ENCODE measurements at regions not wholly inside any gene's neighbourhood (a gene's known extent, or its start where the extent isn't known, plus 50 kb on each side); places are given as distances from the start of the nearest gene placed in this dataset.

GRCh38 chr1:72435025-72435424 is 152.7 kb upstream of the NEGR1 start:
- Histone ChIP-seq H3K79me2 (ENCODE audit: insufficient read depth, low read length) (no peaks in the 10 kb centered on the region), H3K36me3 (replicated peaks in 1 of 2; ENCODE audit: control insufficient read depth in 1 of 2, insufficient read depth in 2 of 2, low read length in 2 of 2) (no peaks in the 10 kb centered on the region), H3K9me3 (replicated peaks in 1 of 2; ENCODE audit: control insufficient read depth in 1 of 2, insufficient read depth in 1 of 2, low read length in 2 of 2) (no peaks in the 10 kb centered on the region), H3K27ac (ENCODE audit: low read depth in 1 of 2, low read length in 2 of 2) (no peak overlapping the region), H2AFZ (ENCODE audit: insufficient read depth, low read depth, low read length, poor library complexity, severe bottlenecking) (no peak overlapping the region), H3K9ac (ENCODE audit: insufficient read depth, low read length, poor library complexity, severe bottlenecking) (no peak overlapping the region), H3K4me2 (replicated peaks; ENCODE audit: extremely low read depth, low read length, poor library complexity, severe bottlenecking) (no peak overlapping the region), H3K4me3 (replicated peaks in 1 of 3; ENCODE audit: low read depth in 2 of 3, low read length in 3 of 3) (no peak overlapping the region), H3K27me3 (ENCODE audit: control insufficient read depth in 2 of 2, insufficient read depth in 2 of 2, low read length in 2 of 2) (no peaks in the 10 kb centered on the region), H3K4me1 (ENCODE audit: control insufficient read depth in 1 of 2, insufficient read depth in 2 of 2, low read length in 2 of 2) (no peaks in the 10 kb centered on the region), H4K20me1 (ENCODE audit: insufficient read depth, low read length) (no peaks in the 10 kb centered on the region)
- Mint-ChIP-seq H3K4me3 (no peak overlapping the region), H3K27ac (no peak overlapping the region), H3K36me3 (no peaks in the 10 kb centered on the region), H3K4me1 (no peaks in the 10 kb centered on the region), H3K9me3 (peaks cover 0 to 2% (median 0%) of the 10 kb centered on the region in 7 donors), H3K27me3 (ENCODE audit: low read depth in 3 of 3) (no peaks in the 10 kb centered on the region)
- no peak for DNase-seq
- intact Hi-C loops (cut with micrococcal nuclease) = no loop called here
- no peak for TF ChIP-seq CTCF (IDR thresholded peaks at IDR 0.05)

GRCh38 chr1:72434070-72434469 is 151.7 kb upstream of the NEGR1 start:
- H3K4me3 Mint-ChIP-seq = no peak overlapping the region
- H3K9me3 ChIP-seq (replicated peaks in 1 of 2; ENCODE audit: control insufficient read depth in 1 of 2, insufficient read depth in 1 of 2, low read length in 2 of 2) = no peaks in the 10 kb centered on the region
- no peak for TF ChIP-seq CTCF (IDR thresholded peaks at IDR 0.05)

More at GRCh38 chr1:72434070-72434469, 151.7 kb upstream of the NEGR1 start:
- H2AFZ ChIP-seq (ENCODE audit: insufficient read depth, low read depth, low read length, poor library complexity, severe bottlenecking) = no peak overlapping the region
- no peaks in the 10 kb centered on the region for H4K20me1 ChIP-seq (ENCODE audit: insufficient read depth, low read length)
- no peak for DNase-seq
- H3K27ac ChIP-seq (ENCODE audit: low read depth in 1 of 2, low read length in 2 of 2) = no peak overlapping the region
- no peaks in the 10 kb centered on the region for H3K27me3 ChIP-seq (ENCODE audit: control insufficient read depth in 2 of 2, insufficient read depth in 2 of 2, low read length in 2 of 2)
- no peaks in the 10 kb centered on the region for H3K4me1 Mint-ChIP-seq
- no peak overlapping the region for H3K4me2 ChIP-seq (replicated peaks; ENCODE audit: extremely low read depth, low read length, poor library complexity, severe bottlenecking)
- no peaks in the 10 kb centered on the region for H3K36me3 ChIP-seq (replicated peaks in 1 of 2; ENCODE audit: control insufficient read depth in 1 of 2, insufficient read depth in 2 of 2, low read length in 2 of 2)
- H3K79me2 ChIP-seq (ENCODE audit: insufficient read depth, low read length) = no peaks in the 10 kb centered on the region
- peaks cover 0 to 2% (median under 1%) of the 10 kb centered on the region in 7 donors for H3K9me3 Mint-ChIP-seq
- no peaks in the 10 kb centered on the region for H3K27me3 Mint-ChIP-seq (ENCODE audit: low read depth in 3 of 3)
- intact Hi-C loops (cut with micrococcal nuclease) = no loop called here
- H3K27ac Mint-ChIP-seq = no peak overlapping the region
- no CpG with 5 or more reads among the region's 2 CpGs for WGBS (ENCODE audit: insufficient coverage)
- no peak overlapping the region for H3K9ac ChIP-seq (ENCODE audit: insufficient read depth, low read length, poor library complexity, severe bottlenecking)
- no peaks in the 10 kb centered on the region for H3K4me1 ChIP-seq (ENCODE audit: control insufficient read depth in 1 of 2, insufficient read depth in 2 of 2, low read length in 2 of 2)
- no peak overlapping the region for H3K4me3 ChIP-seq (replicated peaks in 1 of 3; ENCODE audit: low read depth in 2 of 3, low read length in 3 of 3)
- no peaks in the 10 kb centered on the region for H3K36me3 Mint-ChIP-seq
